HG03139 (cell line): ENCODE measurements at regions not wholly inside any gene's neighbourhood (a gene's known extent, or its start where the extent isn't known, plus 50 kb on each side); places are given as distances from the start of the nearest gene placed in this dataset.
"Not testable (repeated sequence)": the region's sequence is repeated elsewhere in the genome, so short reads cannot be mapped to it uniquely, and the experiment has no call there.

Experiments used
- ATAC-seq: cut with Tn5 transposase; IDR thresholded peaks from one replicate; pipeline ENCODE4 v1.9.1; 2021; ENCODE audit not compliant: unreplicated experiment

DNA sequence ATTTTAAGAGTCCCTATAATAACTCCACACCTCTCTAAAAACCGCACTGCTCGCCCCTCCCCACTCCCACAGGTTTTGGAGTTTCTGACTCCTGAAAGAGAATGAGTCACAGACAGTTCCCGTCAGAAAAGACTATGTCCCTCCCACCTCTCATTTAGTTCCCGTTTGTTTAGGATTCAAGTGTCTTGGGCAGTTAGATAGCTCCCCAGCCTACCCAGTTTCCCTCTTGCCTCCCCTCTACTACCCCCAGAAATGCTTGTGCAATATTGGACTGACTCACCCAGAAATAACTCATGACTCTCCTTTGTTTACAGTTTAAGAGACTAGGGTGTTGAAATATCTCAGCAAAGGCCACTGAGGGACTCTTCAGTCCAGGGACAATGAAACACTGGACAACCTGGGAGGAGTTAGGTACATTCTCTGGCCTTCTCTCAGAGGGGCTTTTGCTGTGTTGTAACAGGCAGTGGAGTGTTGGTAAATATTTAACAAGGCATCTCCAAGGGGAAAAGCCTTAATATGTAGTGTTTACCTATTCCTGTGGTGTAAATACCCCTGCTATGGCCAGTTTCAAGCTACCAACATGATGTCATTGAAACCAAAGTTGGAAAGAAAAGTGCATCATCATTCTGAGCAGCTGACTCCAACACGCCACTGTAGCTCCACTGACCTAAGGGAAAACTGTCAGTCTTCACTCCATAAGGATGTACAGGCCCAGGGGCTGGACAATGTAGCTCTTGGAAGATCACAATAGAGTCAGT is 96.1 kb upstream of the CHD2 start:
- ATAC-seq, result no peak

- not testable (repeated sequence) for ATAC-seq
Observed at GRCh38 chr15:92804610-92804936, 95.6 kb upstream of the CHD2 start.

GRCh38 chr15:92805080-92805690 is 94.9 kb upstream of the CHD2 start:
- no peak for ATAC-seq

- not testable (repeated sequence) for ATAC-seq
Observed at GRCh38 chr15:92806171-92806570, 94.0 kb upstream of the CHD2 start.

- no peak for ATAC-seq
Observed at GRCh38 chr15:92806763-92807162, 93.4 kb upstream of the CHD2 start.

DNA sequence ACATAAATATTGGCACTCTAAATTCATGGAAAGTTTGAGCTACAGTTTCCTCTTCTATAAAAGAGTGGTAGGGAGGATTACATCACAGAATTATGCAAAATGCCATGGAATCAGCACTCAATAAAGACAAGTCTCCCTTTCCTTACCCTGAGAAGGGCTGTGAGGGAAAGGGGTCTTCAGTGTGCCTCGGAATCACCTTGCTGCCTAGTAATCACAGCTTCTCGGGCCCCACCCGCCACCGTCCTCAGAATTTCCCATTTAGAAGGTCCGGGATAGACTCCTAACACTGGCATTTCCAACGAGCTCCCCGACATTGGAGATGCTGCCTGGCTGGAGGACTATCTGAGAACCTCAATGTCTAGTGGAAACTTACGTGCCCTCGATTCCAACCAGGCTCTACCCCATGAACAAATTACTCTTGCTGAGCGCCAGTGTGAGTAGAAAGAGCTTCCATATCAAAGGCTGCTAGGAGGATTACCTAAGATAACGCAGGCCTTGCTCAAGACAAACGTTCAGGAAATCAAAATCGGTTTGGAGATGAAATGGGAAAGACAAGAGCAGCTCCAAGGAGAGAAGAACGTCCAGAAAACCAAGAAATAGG is 92.1 kb upstream of the CHD2 start:
- ATAC-seq, result no peak

- ATAC-seq, result peak; percentile 12
Observed at GRCh38 chr15:92808598-92809063, 91.5 kb upstream of the CHD2 start.

- peak; percentile 75 for ATAC-seq
Observed at GRCh38 chr15:92809064-92809879, 90.9 kb upstream of the CHD2 start.

DNA sequence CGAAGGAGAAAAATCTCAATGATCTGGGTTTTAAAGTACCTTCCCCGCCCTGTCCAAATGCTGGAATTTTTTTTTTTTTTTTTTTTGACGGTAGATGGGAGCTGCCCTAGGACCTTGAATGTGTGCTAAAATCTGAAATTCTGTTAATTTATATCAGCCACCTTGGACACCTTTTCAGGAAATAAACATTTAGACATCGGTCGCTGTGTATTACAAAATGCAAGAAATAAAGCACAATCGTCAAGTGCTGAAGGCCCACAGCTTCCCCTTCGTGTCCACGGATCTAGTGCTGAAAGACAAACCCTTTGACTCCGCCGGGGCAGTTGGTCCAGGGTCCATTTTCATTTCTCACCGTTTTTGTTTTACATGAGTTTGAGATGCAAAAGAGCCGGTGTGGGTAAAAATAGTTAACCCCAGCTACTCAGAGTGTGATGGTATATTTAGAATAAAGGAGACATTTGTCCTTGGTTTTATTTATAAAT is 90.2 kb upstream of the CHD2 start:
- ATAC-seq, result no peak

DNA sequence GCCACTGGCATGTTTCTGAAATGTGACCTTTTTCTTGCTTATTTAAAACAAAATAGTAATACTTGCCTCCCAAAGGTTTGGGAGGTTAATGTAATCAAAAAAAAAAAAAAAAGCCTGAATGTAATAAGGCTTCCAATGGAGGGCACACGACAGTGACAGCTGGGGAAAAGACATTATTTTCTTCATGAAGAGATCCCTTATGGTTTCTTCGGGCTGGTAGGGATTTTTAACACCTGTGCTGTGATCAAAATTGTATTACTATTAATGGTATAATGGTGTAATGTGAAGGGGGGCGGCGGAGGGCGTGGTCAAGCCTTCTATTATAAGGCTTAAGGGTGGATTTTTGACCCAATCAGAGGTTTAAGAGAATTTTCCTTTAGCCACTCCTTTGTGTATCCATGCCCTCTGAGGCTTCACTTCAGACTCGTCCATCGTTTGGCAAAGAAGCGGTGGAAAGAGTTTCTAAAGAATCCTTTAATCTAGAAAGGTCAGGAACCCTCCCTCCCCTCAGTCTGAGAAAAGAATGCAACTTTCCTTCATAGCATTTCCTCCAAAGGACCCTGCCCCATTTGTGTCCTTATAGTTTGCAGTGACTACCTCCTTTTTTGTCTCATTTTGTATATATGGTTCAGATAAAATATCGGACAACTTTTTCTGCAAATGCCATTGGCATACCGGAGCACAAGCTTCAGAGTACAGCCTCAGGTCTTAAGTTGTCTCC is 89.5 kb upstream of the CHD2 start:
- ATAC-seq, result no peak

GRCh38 chr15:92811148-92811913 is 88.8 kb upstream of the CHD2 start:
- no peak for ATAC-seq

GRCh38 chr15:92812271-92812670 is 87.9 kb upstream of the CHD2 start:
- ATAC-seq, result no peak

GRCh38 chr15:92813485-92813884 is 86.6 kb upstream of the CHD2 start:
- no peak for ATAC-seq

DNA sequence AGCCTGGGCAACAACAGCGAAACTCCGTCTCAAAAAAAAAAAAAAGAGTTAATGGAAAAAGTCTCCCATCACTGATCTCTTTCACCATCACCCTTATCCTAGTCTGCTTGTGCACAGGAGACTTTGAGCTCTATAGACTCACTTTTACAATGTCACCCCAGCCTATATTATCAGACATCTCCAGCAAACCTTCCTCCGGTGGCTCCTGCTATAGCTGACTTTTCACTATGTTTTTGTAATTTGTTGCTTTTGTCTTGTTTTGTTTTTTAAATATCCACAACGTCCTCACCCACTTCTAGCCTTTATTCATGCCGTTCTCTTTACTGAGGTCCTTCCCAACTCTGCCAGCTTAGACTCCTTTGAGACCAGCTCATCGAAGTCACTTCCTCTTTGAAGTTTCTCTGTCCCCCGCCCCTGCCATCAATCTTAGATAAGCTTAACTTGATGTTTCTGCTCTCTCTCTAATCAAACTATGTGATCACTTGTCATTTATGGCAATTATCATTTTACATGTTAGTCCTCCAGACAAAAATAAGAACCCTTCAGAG is 82.7 kb upstream of the CHD2 start:
- ATAC-seq, result no peak

DNA sequence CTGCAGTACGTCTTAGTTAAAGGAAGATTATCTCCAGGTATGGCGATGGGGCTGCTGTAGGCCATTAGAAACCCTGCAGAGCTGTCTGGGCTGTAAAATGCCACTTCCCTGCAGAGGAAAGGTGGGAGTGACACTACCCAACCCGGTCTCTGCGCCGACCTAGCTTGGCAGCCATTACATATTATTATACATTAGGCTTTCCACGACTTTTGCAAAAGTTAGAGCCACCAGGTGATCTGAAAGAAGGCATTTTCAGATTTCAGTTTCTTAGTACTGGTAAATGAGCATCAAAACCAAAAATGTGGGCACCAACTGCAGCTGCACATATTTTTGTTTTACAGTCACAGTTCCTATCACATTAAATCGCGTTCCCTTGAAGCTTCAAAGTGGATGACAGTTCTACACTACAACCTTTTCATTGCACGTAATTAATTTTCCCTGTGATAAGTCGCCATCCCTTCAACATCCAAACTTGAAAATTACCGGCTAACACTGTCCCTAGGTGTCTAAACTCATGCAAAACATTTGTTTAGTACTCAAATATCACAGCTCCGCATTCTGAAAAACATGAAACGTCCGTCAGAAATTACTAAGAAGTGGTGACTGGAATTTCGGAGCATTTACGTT is 81.4 kb upstream of the CHD2 start:
- no peak for ATAC-seq

DNA sequence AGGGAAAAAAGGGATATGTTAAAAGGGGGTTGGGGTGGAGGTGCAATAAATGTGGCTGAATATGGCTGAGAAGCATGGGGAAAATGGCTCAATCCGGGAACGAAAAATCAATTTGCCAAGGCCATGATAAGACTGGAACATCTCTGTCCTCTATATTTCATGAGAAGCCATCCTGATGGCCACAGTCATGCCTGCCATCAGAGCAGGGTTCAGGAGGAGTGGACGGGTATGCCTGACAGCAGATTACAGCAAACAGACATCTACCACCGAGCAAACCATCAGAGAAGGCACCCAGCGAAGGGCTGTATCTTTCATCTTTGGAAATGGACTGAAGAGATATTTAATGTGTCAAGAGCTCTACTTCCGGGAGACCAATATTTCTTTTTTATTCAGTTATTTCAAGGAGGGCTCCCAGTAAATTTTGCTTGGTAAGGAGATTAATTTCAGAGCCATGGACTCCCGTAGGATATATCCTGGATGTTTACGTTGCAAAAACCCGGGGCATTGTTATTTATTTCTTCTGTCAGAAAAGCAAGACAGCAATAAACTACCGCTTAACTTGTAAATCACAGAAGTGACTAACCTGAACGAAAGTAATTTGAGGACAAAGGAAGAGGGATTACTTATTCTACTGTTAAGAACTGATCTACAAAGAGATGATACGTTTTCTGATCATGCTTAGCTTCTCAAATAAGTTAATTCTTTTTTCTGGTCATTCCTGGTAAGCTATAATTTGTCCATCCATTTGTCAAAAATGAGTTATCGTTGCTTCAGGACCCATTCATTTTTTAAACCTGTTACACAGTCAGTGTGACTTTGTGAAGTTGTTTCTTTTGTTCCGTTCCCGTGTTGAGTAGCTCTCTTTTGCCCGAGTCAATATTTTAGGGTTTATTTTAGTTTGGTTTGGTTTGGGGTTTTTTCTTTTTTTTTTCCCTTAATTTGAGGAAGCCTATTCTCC is 80.6 kb upstream of the CHD2 start:
- ATAC-seq, result no peak

DNA sequence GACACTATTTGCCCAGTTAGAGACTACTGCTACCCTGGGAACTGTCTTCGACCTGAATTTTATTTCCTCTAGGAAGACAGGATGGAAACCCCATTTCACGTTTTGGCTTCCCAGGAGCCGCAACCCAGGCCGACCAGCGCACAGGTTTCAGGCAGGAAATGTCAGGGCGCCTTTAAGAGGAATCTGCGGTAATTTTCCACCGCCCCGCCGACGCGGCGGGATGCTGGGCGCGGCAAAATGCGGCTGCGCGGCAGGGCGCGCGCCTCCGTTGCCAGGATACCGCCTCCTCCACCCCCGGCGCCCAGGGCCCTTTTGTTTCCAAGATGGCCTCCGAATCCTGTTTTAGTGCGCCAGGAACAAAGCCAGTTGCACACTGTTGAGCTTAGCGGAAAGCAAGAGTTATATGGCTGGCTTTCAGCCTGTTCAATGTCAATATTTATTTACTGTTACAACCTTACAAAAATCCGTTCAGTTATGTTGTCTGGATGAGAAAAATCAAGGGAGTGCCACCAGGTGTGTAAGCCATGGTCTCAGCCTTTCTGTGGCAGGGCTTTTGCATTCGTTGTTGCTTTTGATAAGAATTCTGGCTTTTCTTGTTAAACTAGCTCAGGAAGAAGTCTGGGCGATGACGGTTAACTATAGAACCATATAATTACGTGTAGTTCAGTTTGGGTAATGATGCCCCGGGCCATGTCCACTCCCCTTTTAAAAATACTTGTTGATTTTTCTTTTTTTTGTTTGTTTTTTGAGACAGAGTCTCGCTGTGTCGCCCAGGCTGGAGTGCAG is 79.7 kb upstream of the CHD2 start:
- peak; percentile 85 for ATAC-seq
